NCI-H187 (cell line): ENCODE measurements at regions not wholly inside any gene's neighbourhood (a gene's known extent, or its start where the extent isn't known, plus 50 kb on each side); places are given as distances from the start of the nearest gene placed in this dataset.
A peak's percentile ranks its signal among the peaks of the same experiment; 100 is the strongest.

Experiments used
- DNase-seq, 2 experiments: peaks; one replicate each; lab custom pipeline; 2025; lab: John Stamatoyannopoulos, UW

- peak; percentile 22 to 90 for DNase-seq
Measured at GRCh38 chr18:32542221-32542798, 71.6 kb upstream of the GAREM1 start.

GRCh38 chr18:32530947-32531651 lies 60.4 kb upstream of the GAREM1 start:
- DNase-seq, result peak in 1 of 2 experiments; percentile 17

GRCh38 chr18:32529722-32530420 lies 59.2 kb upstream of the GAREM1 start:
- no peak for DNase-seq

GRCh38 chr18:32520771-32521170 lies 50.1 kb upstream of the GAREM1 start:
- no peak for DNase-seq
